ENCODE measurements at regions not wholly inside any gene's neighbourhood (a gene's known extent, or its start where the extent isn't known, plus 50 kb on each side); places are given as distances from the start of the nearest gene placed in this dataset.

- no peak for DNase-seq (ENCODE audit: low read depth)
- H3K36me3 ChIP-seq (ENCODE audit: control insufficient read depth, insufficient read depth, low read length), result no peaks in the 10 kb centered on the region
- H3K27me3 ChIP-seq (ENCODE audit: control insufficient read depth, insufficient read depth, low read length), result peaks cover 5% of the 10 kb centered on the region
- H3K4me3 ChIP-seq (ENCODE audit: low read depth, low read length), result no peak overlapping the region
- TF ChIP-seq CTCF (IDR thresholded peaks at IDR 0.05; ENCODE audit: insufficient read depth, low read length, poor library complexity, severe bottlenecking), result no peak
These were observed 324.6 kb upstream of the PROK2 start for GRCh38 chr3:72109327-72110259.

GRCh38 chr3:72105306-72105705 lies 320.4 kb upstream of the PROK2 start:
- Histone ChIP-seq H3K4me3 (ENCODE audit: low read depth, low read length) (no peak overlapping the region), H3K36me3 (ENCODE audit: control insufficient read depth, insufficient read depth, low read length) (no peaks in the 10 kb centered on the region), H3K27me3 (ENCODE audit: control insufficient read depth, insufficient read depth, low read length) (peaks cover 21% of the 10 kb centered on the region)
- DNase-seq (ENCODE audit: low read depth), result no peak
- TF ChIP-seq CTCF (IDR thresholded peaks at IDR 0.05; ENCODE audit: insufficient read depth, low read length, poor library complexity, severe bottlenecking), result no peak

GRCh38 chr3:72102112-72102616 lies 317.2 kb upstream of the PROK2 start:
- no peak for DNase-seq (ENCODE audit: low read depth)
- H3K4me3 ChIP-seq (ENCODE audit: low read depth, low read length), result no peak overlapping the region
- peaks cover 43% of the 10 kb centered on the region for H3K27me3 ChIP-seq (ENCODE audit: control insufficient read depth, insufficient read depth, low read length)
- TF ChIP-seq CTCF (IDR thresholded peaks at IDR 0.05; ENCODE audit: insufficient read depth, low read length, poor library complexity, severe bottlenecking), result no peak
- H3K36me3 ChIP-seq (ENCODE audit: control insufficient read depth, insufficient read depth, low read length), result no peaks in the 10 kb centered on the region

- Histone ChIP-seq H3K4me3 (ENCODE audit: low read depth, low read length) (no peak overlapping the region), H3K27me3 (ENCODE audit: control insufficient read depth, insufficient read depth, low read length) (peaks cover 43% of the 10 kb centered on the region), H3K36me3 (ENCODE audit: control insufficient read depth, insufficient read depth, low read length) (no peaks in the 10 kb centered on the region)
- no peak for TF ChIP-seq CTCF (IDR thresholded peaks at IDR 0.05; ENCODE audit: insufficient read depth, low read length, poor library complexity, severe bottlenecking)
- no peak for DNase-seq (ENCODE audit: low read depth)
These were observed 316.5 kb upstream of the PROK2 start for GRCh38 chr3:72101494-72101893.

GRCh38 chr3:72100601-72101187 lies 315.7 kb upstream of the PROK2 start:
- peaks cover 43% of the 10 kb centered on the region for H3K27me3 ChIP-seq (ENCODE audit: control insufficient read depth, insufficient read depth, low read length)
- DNase-seq (ENCODE audit: low read depth), result peak; percentile 14
- no peak for TF ChIP-seq CTCF (IDR thresholded peaks at IDR 0.05; ENCODE audit: insufficient read depth, low read length, poor library complexity, severe bottlenecking)
- peak overlapping the region; percentile 18 for H3K4me3 ChIP-seq (ENCODE audit: low read depth, low read length)
- H3K36me3 ChIP-seq (ENCODE audit: control insufficient read depth, insufficient read depth, low read length), result no peaks in the 10 kb centered on the region

Measured in kidney epithelial cell (primary cell).